B cell (primary cell): ENCODE measurements at regions not wholly inside any gene's neighbourhood (a gene's known extent, or its start where the extent isn't known, plus 50 kb on each side); places are given as distances from the start of the nearest gene placed in this dataset.

Source experiments
- EZH2 ChIP-seq: IDR thresholded peaks from 2 replicates; pipeline ENCODE4 v1.6.1; 2012; ENCODE audit warnings: borderline replicate concordance, low read depth, mild to moderate bottlenecking, moderate library complexity, low read length; ENCODE audit not compliant: insufficient read depth, poor library complexity, severe bottlenecking
- TF ChIP-seq, protein P1 (sequence below): fragments of 200-600 bp; IDR thresholded peaks from one replicate; pipeline ENCODE4 v1.8.0; 2022; ENCODE audit warnings: antibody characterized with exemption, mild to moderate bottlenecking

DNA sequence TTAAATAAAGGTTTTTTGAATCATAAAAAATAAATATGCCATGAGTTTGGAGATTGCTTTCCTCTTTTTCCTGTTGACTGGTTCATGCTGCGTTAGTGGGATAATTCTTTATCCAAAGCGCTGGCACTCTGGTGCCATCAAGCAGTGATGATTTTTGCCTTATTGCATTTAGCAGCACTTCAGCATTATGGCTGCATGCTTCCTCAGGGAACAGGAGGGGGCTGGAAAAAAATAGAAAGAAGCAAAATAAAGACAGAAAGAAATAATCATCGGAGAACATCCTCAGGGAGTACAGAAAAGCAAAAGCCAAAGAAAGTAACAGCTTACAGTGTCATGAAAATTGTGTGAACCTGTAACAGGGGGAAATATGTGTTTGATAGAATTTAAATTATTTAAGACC, 1408.2 kb upstream of the PIK3C3 start:
- TF ChIP-seq, protein P1, sequence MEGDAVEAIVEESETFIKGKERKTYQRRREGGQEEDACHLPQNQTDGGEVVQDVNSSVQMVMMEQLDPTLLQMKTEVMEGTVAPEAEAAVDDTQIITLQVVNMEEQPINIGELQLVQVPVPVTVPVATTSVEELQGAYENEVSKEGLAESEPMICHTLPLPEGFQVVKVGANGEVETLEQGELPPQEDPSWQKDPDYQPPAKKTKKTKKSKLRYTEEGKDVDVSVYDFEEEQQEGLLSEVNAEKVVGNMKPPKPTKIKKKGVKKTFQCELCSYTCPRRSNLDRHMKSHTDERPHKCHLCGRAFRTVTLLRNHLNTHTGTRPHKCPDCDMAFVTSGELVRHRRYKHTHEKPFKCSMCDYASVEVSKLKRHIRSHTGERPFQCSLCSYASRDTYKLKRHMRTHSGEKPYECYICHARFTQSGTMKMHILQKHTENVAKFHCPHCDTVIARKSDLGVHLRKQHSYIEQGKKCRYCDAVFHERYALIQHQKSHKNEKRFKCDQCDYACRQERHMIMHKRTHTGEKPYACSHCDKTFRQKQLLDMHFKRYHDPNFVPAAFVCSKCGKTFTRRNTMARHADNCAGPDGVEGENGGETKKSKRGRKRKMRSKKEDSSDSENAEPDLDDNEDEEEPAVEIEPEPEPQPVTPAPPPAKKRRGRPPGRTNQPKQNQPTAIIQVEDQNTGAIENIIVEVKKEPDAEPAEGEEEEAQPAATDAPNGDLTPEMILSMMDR = no peak
- no peak for TF ChIP-seq EZH2
